ENCODE measurements at regions not wholly inside any gene's neighbourhood (a gene's known extent, or its start where the extent isn't known, plus 50 kb on each side); places are given as distances from the start of the nearest gene placed in this dataset.

DNA sequence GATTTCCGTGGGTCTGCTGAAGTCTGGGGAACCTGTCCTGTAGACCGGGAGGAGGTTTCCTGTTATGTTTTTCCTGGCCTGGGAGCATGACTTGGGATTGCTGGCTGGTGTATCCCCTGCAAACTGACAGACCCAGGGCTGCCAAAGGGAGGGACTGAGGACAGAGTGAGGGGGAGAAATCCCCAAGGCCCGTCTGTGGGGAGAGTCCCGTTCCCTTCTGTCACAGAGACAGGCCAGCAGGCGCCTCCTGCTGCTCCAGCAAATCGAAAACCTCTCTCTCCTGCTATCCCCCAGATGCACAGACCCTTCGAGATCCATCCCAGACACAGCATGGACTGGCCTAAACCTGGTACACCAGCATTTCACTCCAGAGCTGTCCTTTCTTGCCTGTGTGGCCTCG, 56.2 kb upstream of the ALDH1B1 start:
- H3K4me3 ChIP-seq (ENCODE audit: low read depth, low read length): no peak overlapping the region
- TF ChIP-seq, protein P1, sequence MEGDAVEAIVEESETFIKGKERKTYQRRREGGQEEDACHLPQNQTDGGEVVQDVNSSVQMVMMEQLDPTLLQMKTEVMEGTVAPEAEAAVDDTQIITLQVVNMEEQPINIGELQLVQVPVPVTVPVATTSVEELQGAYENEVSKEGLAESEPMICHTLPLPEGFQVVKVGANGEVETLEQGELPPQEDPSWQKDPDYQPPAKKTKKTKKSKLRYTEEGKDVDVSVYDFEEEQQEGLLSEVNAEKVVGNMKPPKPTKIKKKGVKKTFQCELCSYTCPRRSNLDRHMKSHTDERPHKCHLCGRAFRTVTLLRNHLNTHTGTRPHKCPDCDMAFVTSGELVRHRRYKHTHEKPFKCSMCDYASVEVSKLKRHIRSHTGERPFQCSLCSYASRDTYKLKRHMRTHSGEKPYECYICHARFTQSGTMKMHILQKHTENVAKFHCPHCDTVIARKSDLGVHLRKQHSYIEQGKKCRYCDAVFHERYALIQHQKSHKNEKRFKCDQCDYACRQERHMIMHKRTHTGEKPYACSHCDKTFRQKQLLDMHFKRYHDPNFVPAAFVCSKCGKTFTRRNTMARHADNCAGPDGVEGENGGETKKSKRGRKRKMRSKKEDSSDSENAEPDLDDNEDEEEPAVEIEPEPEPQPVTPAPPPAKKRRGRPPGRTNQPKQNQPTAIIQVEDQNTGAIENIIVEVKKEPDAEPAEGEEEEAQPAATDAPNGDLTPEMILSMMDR (IDR thresholded peaks at IDR 0.05; ENCODE audit: low read depth, low read length, missing control alignments): no peak
- no peak for DNase-seq (ENCODE audit: low read depth)

DNA sequence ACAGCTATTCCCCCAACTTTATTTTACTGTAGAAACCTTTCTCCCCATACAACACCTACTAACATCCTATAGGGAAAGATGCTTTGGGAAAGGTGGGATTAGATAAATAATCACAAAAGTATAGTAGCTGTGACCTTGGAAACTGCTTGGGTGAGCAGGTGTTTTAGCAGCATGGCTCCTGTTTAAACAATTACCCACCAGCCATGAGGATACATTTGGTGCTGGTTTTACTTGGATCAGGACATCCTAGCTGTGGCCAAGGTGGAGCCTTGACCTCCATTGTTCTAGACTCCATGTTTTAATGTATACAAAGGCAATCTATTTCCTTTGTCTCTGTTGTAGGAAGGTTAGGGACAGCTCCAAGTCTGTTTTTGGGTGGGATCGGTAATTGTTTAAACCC, 56.8 kb upstream of the ALDH1B1 start:
- no peak for DNase-seq (ENCODE audit: low read depth)
- TF ChIP-seq, protein P1 (IDR thresholded peaks at IDR 0.05; ENCODE audit: low read depth, low read length, missing control alignments): no peak
- no peak overlapping the region for H3K4me3 ChIP-seq (ENCODE audit: low read depth, low read length)

DNA sequence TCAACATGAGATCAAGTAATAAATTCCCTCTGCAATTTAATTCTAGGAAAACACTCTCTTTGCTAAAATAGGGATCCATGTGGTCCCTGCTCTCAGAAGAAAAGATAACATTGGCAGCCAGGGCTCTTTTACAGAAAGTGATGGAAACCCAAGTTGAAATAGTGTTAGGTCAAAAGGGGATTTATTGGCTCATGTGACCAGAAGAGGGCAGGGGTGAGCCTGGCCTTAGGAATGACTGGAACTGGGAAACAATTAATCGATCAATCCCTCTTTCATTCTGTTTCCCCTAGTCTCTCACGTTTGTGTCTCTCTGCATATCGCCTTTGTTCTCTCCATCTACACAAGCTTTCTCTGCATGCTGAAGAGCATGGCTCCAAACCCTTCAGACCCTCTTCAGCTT, 58.3 kb upstream of the ALDH1B1 start:
- TF ChIP-seq, protein P1 (IDR thresholded peaks at IDR 0.05; ENCODE audit: low read depth, low read length, missing control alignments): peak; percentile 44
- DNase-seq (ENCODE audit: low read depth): no peak
- H3K4me3 ChIP-seq (ENCODE audit: low read depth, low read length): no peak overlapping the region

DNA sequence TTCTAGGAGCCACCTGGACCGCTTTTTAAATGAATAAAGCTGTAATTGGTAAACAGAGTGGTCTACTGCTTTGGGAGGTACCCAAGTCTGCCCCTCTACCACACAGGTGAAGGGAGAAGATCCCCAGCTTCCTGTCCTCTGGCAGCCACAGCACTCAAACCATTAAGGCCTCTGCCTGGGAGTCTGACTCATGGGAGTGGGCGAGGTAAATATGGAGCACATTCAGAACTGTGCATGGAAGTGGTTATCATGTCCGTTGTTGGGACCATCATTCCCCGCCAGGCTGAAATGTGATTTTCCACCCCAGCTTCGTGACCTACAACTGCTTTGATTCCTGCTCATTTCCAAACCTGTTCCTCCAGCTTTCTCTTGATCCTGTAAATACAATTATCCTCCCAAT, 59.5 kb upstream of the ALDH1B1 start:
- no peak for DNase-seq (ENCODE audit: low read depth)
- TF ChIP-seq, protein P1 (IDR thresholded peaks at IDR 0.05; ENCODE audit: low read depth, low read length, missing control alignments): no peak
- no peak overlapping the region for H3K4me3 ChIP-seq (ENCODE audit: low read depth, low read length)

DNA sequence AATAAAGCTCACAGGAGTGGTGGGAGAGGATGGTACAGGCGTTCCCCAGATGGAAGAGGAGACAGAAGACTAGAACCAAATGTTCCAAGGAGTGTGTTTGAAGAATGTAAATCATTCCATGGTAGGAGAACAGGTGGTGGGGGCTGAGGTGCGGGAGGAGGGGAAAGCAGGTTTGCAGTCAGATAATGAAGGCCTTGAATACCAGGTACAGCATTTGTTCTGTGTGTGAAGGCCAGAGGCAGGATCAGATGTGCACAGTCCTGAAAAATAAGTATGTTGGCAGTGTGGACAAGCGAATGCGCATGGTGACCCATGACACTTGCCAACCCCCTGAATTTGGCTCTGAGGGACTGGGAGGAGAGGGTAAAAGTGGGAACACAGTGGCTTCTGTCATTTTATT, 59.9 kb upstream of the ALDH1B1 start:
- H3K4me3 ChIP-seq (ENCODE audit: low read depth, low read length): no peak overlapping the region
- TF ChIP-seq, protein P1 (IDR thresholded peaks at IDR 0.05; ENCODE audit: low read depth, low read length, missing control alignments): no peak
- no peak for DNase-seq (ENCODE audit: low read depth)

DNA sequence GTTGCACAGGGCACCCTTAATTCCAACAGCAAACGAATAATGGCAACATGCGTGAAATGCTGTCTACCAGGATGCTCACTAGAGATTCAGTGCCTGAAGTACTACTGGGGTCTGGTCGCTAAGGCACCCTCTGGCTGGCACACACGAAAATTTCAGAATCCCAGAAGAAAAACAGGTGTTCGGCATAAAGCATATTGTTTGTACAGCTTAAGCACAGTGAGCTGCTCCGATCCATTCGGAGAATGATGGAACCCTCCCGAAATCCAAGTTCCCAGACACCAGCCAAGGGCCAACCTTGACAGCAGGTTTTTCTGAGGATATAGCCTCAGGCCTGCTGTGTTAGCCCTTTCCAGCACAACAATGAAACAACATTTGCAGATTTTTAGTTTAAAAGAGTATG, 61.4 kb upstream of the ALDH1B1 start:
- no peak for DNase-seq (ENCODE audit: low read depth)
- H3K4me3 ChIP-seq (ENCODE audit: low read depth, low read length): no peak overlapping the region
- TF ChIP-seq, protein P1 (IDR thresholded peaks at IDR 0.05; ENCODE audit: low read depth, low read length, missing control alignments): no peak

DNA sequence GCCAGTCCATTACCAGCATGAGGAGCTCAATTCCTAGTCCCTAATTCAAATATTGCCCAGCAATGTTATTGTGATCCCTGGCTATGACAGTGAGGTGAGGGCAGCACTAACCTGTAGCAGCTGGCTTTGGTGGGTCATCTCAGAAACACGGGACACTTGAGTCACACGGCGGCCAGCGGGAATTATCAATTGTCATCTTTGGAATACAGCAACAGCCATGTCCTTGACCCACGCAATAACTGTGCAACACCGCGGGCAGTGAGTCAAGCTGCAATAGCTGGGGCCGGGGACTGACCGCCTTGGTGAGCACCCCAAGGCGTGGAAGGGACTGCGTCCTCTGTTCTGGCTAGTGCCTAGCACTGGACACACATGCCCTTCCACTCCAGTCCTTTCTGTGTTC, 62.5 kb upstream of the ALDH1B1 start:
- TF ChIP-seq, protein P1 (IDR thresholded peaks at IDR 0.05; ENCODE audit: low read depth, low read length, missing control alignments): no peak
- no peak overlapping the region for H3K4me3 ChIP-seq (ENCODE audit: low read depth, low read length)
- DNase-seq (ENCODE audit: low read depth): no peak

All from GM12864 (cell line).